ENCODE measurements at regions not wholly inside any gene's neighbourhood (a gene's known extent, or its start where the extent isn't known, plus 50 kb on each side); places are given as distances from the start of the nearest gene placed in this dataset.
"Not testable (repeated sequence)": the region's sequence is repeated elsewhere in the genome, so short reads cannot be mapped to it uniquely, and the experiment has no call there.

DNA sequence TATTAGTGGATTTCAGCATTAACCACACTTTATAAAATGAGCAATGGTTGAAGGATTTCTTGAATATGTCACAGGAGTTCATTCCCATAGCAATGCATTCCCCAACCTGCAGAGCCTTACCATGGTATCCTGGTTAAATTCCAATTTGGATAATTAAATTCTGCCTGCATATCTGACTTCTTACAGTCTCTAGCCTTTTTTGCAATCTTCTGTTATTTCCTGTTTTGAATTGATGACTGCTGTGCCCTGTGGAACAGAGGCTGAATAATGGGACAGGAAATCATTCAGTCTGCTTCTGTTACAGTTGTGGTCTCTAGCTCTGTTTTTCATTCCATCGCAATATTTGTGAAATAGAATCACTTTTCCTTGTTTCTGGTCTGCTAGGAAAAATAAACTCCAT lies 1823.9 kb downstream of the PLA2G4A start:
- H3K4me3 ChIP-seq (ENCODE audit: low read depth, low read length): no peak overlapping the region
- TF ChIP-seq, protein P1, sequence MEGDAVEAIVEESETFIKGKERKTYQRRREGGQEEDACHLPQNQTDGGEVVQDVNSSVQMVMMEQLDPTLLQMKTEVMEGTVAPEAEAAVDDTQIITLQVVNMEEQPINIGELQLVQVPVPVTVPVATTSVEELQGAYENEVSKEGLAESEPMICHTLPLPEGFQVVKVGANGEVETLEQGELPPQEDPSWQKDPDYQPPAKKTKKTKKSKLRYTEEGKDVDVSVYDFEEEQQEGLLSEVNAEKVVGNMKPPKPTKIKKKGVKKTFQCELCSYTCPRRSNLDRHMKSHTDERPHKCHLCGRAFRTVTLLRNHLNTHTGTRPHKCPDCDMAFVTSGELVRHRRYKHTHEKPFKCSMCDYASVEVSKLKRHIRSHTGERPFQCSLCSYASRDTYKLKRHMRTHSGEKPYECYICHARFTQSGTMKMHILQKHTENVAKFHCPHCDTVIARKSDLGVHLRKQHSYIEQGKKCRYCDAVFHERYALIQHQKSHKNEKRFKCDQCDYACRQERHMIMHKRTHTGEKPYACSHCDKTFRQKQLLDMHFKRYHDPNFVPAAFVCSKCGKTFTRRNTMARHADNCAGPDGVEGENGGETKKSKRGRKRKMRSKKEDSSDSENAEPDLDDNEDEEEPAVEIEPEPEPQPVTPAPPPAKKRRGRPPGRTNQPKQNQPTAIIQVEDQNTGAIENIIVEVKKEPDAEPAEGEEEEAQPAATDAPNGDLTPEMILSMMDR (IDR thresholded peaks at IDR 0.05; ENCODE audit: borderline replicate concordance, insufficient read depth, low read depth, low read length): no peak

DNA sequence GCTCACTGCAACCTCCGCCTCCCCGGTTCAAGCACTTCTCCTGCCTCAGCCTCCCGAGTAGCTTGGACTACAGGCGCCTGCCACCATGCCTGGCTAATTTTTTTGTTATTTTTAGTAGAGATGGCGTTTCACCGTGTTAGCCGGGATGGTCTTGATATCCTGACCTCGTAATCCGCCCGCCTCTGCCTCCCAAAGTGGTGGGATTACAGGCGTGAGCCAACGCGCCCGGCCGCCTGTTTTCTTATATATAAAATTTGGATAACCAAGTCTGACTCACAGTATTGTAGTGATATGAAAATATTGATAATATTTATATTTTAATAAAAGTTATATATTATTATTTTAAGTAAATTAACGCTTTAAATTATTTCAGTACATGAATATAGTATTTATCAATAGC lies 1821.7 kb downstream of the BRINP3 start:
- not testable (repeated sequence) for H3K4me3 ChIP-seq (ENCODE audit: low read depth, low read length)

DNA sequence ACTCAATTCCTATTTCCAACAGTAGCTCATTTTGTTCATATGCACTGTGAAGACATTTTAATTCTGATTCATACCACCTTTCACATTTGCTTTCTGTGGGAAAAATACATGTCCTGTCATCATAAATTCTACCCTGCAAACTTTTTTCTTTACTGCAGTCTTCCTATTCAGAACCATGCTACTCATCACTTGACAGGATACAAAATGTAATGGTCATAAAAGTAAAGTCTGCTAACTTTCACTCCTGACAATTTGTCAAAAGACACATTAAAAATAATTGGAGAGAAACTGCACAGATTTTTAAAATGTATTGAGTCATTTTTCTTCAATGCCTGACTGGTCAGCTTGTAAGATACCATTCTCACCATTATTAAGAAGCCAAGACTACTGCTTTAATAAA lies 1817.1 kb downstream of the BRINP3 start:
- TF ChIP-seq, protein P1 (IDR thresholded peaks at IDR 0.05; ENCODE audit: borderline replicate concordance, insufficient read depth, low read depth, low read length): no peak

DNA sequence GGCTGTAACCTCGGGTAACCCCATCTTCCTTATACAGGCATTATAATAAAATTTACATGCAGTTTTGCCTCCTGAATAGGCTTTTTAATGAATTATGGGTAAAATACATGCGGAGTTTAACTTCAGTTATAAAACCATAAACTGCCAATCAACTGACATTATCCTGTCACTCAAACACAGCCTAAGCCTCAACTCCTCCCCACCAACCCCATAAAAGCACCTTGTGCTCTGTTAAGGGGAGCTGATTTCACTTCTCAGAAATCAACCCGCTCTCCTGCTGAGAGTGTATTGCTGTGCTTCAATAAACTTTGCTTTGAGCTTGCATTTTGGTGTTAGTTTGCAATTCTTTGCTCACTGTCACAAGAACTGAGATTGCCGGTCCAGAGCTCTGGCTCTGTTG lies 1812.2 kb downstream of the BRINP3 start:
- H3K4me3 ChIP-seq (ENCODE audit: low read depth, low read length): no peak overlapping the region
- TF ChIP-seq, protein P1 (IDR thresholded peaks at IDR 0.05; ENCODE audit: borderline replicate concordance, insufficient read depth, low read depth, low read length): no peak

More for the DNA sequence above, 1817.1 kb downstream of the BRINP3 start:
- no peak overlapping the region for H3K4me3 ChIP-seq (ENCODE audit: low read depth, low read length)

DNA sequence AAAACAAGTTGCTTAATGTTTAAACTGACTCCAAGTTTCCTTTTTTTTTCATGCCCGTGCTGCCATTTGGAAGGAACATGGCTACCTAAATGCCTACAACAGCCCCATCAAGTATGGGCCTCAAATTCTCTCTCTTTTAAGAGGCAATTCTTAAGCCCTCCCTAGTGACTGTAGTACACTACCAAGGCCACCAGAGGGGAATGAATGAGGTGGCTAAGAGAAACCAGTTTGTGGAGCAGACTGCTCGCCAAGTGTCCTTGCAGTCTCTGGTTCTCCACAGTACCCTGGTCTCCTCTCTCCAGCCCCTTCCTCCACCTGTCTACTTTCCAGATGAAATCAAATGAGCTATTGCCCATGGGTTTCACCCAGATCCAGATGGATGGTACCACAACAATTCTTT lies 1809.6 kb downstream of the BRINP3 start:
- TF ChIP-seq, protein P1 (IDR thresholded peaks at IDR 0.05; ENCODE audit: borderline replicate concordance, insufficient read depth, low read depth, low read length): no peak
- no peak overlapping the region for H3K4me3 ChIP-seq (ENCODE audit: low read depth, low read length)

DNA sequence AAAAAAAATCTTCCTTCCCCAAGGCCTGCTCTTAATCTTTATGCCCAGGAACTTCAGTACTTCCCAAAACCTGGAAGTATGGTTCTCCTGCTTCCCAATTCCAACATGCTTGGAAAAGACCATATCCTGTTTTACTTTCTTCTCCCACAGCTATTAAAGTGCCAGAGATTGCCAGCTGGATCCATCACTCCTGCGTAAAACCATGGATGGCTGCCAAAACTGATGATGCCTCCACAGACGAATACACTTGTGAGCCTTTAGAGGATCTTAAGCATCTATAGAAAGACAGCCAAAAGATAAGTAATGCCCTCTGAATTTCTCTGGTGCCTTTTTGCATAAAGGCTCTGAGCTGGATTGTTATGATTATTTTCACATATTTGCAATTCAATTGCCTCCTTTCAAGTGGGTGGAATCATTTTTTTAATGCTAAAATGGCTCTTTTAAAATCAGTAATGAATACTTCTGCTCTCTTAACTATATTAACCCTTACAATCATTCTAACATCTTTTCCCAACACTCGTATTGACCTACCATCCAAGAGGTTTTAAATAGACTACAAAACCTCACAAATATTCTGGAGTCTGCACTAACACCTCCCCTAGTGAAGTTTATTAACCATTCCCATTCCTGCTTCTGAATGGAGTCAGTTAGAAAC lies 1807.8 kb downstream of the BRINP3 start:
- TF ChIP-seq, protein P1 (IDR thresholded peaks at IDR 0.05; ENCODE audit: borderline replicate concordance, insufficient read depth, low read depth, low read length): no peak
- H3K4me3 ChIP-seq (ENCODE audit: low read depth, low read length): no peak overlapping the region

DNA sequence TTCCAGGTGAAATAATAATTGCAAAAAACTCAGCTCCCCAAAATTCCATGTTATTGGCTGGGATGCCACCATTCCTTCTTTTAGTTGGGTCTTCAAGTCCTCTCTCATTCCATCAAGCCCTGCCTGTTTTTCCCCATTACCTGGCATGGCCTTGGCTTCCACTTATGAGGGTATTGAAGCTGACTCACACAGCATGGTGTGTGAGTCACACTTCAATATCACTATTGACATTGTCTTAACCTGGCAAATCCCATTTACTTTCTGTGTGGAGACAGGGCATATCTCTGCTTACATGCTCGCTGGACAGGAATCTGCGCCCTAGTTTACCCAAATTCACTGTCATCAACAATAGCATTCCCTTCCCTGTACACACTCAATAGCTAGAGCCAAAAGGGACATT lies 1806.8 kb downstream of the BRINP3 start:
- H3K4me3 ChIP-seq (ENCODE audit: low read depth, low read length): no peak overlapping the region
- TF ChIP-seq, protein P1 (IDR thresholded peaks at IDR 0.05; ENCODE audit: borderline replicate concordance, insufficient read depth, low read depth, low read length): no peak

Data from GM12875 (cell line).